TTC549 (cell line): ENCODE measurements at regions not wholly inside any gene's neighbourhood (a gene's known extent, or its start where the extent isn't known, plus 50 kb on each side); places are given as distances from the start of the nearest gene placed in this dataset.

Source experiments
- FAIRE-seq: peaks from 2 replicates; lab custom pipeline; 2012; peaks lifted over from hg19 to GRCh38; lab: Jason Lieb, UNC

DNA sequence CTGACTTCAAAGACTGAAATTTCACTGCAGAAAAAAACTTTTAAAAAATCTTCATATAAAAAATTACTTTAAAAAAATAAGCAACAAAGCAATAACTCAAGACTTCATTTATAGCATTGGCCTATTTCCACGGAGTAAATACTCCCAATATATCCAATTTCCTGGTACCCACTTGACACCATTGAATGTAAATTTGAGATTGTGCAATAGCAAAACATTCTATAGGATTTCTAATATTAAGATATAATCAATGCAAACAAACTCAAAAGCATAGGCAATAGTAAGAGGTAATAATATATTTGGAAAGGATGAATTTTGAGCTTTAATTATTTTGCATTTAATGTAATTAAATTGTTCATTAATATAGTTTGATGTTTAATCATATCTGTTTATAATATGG lies 148.0 kb upstream of the CNTN6 start:
- no peak for FAIRE-seq

DNA sequence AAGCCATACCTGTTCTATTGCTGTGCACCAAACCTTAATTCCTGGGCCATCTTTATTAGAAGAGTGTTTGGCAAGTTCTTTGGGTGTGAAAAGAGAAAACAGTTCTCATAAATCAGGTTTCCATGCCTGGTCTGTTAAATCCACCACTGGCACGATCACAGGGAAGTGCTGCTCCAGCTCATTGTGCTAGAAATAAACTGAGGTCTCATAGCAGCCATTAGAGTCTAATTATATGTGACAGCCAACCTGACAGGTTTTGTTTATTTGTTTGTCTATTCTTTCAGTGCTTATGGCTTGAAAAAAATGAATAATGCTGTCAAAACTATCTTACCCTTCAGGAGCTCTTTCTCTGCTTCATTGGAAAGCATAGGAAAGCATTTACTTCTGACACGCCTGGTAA lies 147.1 kb upstream of the CNTN6 start:
- no peak for FAIRE-seq

- no peak for FAIRE-seq
Observed at GRCh38 chr3:952906-953305, 139.9 kb upstream of the CNTN6 start.

- FAIRE-seq = no peak
Observed at GRCh38 chr3:963255-963654, 129.6 kb upstream of the CNTN6 start.

- no peak for FAIRE-seq
Observed at GRCh38 chr3:963755-964154, 129.1 kb upstream of the CNTN6 start.

GRCh38 chr3:965826-966225 lies 127.0 kb upstream of the CNTN6 start:
- no peak for FAIRE-seq

DNA sequence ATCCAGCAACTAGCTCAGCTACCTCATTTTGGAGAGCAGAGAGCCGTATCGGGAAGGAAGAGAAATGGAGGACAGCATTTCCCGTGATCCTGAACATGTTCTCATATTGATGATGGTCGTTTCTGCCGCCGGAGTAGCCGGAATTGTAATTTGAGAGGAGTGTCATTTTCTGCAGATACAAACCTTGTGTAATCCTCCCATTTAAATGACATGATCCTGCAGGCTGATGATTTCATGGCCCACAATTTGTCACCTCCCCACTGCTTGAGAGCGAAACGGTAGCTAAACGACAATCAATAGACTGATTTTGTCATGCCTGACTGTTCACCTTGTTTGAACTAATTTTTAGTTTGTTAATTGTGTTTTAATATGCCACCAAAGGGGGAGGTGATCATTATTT lies 126.5 kb upstream of the CNTN6 start:
- FAIRE-seq = no peak

DNA sequence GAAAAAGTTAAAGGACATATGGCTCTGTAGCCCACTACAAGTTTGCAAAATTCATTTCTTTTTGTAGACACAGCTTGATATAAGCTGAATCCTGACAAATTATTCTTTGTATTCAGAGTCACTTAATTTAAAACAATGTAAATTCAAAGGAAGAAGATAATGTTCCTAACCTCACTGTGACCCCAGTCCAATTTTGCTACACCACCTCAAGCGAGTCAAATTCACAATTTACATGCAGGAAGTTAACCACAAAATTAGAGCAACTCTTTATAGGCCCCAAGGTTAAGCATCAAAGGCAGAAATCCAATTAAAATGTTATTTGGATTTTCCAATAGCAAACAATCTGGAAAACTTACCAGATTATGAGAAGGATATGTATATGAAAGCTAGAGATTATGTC lies 119.5 kb upstream of the CNTN6 start:
- no peak for FAIRE-seq

DNA sequence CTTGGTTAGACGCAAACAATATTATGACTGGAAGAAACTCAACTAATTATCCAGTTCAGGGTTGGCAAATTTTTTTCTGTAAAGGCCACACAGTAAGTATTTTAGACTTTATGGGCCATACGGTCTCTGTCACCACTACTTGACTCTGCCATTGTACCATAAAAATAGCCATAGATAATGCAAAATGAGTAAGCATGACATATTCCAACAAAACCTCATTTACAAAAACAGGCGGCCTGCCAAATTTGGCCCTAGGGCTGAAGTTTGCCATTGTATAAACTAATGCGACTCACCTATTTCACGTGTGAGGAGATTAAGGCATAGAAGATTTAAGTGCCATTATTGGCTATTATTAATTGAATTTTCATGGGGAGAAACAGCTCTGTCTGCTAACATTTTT lies 116.8 kb upstream of the CNTN6 start:
- FAIRE-seq = no peak

- FAIRE-seq = no peak
Observed at GRCh38 chr3:981156-981555, 111.7 kb upstream of the CNTN6 start.

DNA sequence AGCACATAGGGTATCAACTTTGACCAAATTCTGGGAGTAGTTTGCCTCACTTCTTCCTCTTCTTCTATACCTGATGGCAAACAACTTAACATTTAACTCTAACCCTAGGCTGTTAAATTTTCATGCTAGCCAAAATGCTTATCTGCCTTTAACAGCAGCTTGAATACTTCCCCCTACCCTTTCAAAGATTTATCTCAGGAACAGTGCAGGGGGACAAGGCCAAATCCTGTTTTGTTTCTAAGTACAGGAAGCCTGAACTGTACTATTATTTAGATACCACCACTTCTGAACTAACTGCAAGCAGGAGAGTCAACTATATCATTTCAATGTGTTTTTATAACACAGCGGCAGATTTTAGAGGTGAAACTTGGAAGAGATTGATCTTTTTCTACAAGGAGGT lies 104.0 kb upstream of the CNTN6 start:
- no peak for FAIRE-seq

GRCh38 chr3:992871-993270 lies 100.0 kb upstream of the CNTN6 start:
- no peak for FAIRE-seq

DNA sequence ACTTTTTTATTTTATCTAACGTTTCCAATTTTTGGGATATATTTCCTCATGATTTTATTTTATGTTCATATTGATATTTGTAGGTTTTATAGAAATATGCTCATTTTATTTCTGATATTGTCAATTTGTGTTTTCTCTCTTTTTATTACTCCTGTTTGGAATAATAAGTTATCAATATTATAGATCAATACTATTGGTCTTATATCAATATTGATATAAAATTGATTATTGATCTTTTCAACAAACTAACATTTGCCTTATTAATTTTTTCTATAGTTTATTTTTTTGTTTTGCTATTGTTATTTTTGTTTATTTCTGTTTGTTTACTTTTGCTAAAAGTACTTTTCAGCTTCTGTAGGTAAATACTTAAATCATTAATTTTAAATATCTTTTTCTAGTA lies 90.8 kb upstream of the CNTN6 start:
- peak; percentile 45 for FAIRE-seq

- FAIRE-seq = no peak
Observed at GRCh38 chr3:1007866-1008265, 85.0 kb upstream of the CNTN6 start.

DNA sequence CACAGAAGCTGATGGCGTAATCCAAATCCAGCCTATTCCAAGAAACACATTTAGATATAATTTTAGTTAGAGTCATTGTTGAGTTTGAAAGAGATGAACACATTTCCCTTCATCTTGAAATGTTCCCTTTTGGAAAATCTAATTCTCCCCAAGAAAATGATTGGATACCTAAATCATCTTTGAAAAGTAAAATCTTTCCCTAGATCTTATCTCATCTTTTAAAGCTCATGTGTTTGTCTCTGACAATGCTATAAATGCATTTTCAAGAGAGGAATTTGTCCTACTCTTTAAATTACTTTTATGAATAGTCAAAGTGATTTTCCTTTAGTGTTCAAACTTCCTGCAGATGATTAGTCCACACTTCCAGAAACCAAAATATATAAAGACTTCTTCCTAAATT lies 82.6 kb upstream of the CNTN6 start:
- FAIRE-seq = no peak

DNA sequence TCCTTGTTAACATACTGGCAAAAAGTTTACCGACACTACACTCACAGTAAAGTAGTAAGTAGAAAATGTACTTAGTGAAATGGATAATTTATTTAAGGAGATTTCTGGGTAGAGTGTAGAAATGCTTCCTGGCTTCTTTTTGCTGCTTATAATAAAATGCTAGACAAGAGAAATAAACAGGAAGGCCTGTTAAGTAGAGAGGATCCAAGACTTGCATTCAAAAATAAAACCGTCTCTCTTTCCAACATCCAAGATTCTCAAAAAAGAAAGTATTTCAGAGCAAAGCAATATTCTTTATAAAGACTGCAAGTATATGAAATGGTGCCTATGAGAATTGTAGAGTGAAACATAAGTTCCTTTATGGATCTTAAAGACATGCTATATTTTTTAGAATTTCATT lies 77.0 kb upstream of the CNTN6 start:
- FAIRE-seq = no peak

- no peak for FAIRE-seq
Observed at GRCh38 chr3:1017870-1018269, 75.0 kb upstream of the CNTN6 start.

GRCh38 chr3:1019157-1019556 lies 73.7 kb upstream of the CNTN6 start:
- FAIRE-seq = no peak

GRCh38 chr3:1026395-1026794 lies 66.4 kb upstream of the CNTN6 start:
- no peak for FAIRE-seq

DNA sequence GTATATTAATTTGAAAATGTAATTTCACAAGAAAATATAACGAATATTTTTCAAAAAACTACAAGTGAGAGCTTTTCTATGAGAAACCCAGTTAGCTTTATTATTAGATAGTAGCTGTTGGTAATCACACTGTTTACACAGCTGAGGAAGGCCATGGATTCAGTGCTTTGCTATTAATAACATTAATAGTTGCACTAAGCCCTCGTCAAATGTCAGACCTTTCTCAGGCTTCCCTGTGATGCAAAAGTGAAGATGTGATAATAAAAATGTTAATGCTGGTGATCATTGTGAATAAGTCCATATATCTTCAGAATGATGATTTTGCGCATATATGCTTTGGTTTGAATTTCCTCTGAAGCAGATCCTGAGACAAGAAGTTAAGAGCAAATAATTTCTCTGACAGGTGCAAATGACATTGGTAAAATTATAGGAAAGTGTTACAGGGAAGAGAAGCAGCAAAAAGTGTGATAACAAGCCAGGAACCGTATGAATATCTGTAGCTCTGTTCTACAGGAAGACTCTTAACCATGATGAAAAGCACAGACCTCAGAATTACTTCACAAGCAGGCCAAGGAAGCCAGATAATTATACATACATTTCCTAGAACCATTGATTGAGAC lies 56.5 kb upstream of the CNTN6 start:
- FAIRE-seq = no peak

DNA sequence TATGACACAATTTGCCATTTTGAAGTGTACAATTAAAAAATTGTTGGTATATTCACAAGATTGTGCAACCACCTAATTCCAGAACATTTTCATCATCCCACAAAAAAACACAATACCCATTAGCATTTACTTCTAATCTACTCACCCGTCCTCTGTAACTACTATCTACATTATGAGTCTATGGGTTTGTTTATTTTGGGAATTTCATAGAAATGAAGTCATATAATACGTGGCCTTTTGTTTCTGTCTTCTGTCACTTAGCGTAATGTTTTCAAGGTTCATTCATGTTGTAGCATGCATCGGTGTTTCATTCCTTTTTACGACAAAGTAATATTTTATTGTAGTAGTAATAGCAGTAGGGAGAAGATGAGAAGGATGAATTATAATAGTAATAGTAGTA lies 55.2 kb upstream of the CNTN6 start:
- FAIRE-seq = no peak
